Chondrocyte (in vitro differentiated cells): ENCODE measurements at regions not wholly inside any gene's neighbourhood (a gene's known extent, or its start where the extent isn't known, plus 50 kb on each side); places are given as distances from the start of the nearest gene placed in this dataset.

ENCODE experiments used
- DNase-seq: peaks from one replicate; pipeline ENCODE4 v3.0.0; 2021; ENCODE audit warnings: mixed read lengths, low spot score
- H3K27ac Mint-ChIP-seq: one replicate; pipeline ENCODE4 v1.8.0; 2021; ENCODE audit warnings: mild to moderate bottlenecking, moderate library complexity, mixed read lengths; ENCODE audit not compliant: unreplicated experiment
- H3K27me3 Mint-ChIP-seq: 2 replicates; pipeline ENCODE4 v1.8.0; 2021; ENCODE audit warnings: low read depth, mixed read lengths
- H3K36me3 Mint-ChIP-seq: 2 replicates; pipeline ENCODE4 v1.8.0; 2021; ENCODE audit warnings: low read depth, mixed read lengths
- H3K4me1 Mint-ChIP-seq: 2 replicates; pipeline ENCODE4 v1.8.0; 2021; ENCODE audit warnings: low read depth, mild to moderate bottlenecking, mixed read lengths
- H3K4me3 Mint-ChIP-seq: one replicate; pipeline ENCODE4 v1.8.0; 2021; ENCODE audit warnings: mild to moderate bottlenecking, moderate library complexity, mixed read lengths; ENCODE audit not compliant: unreplicated experiment
- H3K9me3 Mint-ChIP-seq: 2 replicates; pipeline ENCODE4 v1.8.0; 2021; ENCODE audit warnings: low read depth, mixed read lengths
- TF ChIP-seq, protein P1 (sequence below): fragments of 200-600 bp; sonication (generic); IDR thresholded peaks from 2 replicates; pipeline ENCODE4 v1.5.0; 2021; ENCODE audit warnings: antibody characterized with exemption, mild to moderate bottlenecking, moderate library complexity

DNA sequence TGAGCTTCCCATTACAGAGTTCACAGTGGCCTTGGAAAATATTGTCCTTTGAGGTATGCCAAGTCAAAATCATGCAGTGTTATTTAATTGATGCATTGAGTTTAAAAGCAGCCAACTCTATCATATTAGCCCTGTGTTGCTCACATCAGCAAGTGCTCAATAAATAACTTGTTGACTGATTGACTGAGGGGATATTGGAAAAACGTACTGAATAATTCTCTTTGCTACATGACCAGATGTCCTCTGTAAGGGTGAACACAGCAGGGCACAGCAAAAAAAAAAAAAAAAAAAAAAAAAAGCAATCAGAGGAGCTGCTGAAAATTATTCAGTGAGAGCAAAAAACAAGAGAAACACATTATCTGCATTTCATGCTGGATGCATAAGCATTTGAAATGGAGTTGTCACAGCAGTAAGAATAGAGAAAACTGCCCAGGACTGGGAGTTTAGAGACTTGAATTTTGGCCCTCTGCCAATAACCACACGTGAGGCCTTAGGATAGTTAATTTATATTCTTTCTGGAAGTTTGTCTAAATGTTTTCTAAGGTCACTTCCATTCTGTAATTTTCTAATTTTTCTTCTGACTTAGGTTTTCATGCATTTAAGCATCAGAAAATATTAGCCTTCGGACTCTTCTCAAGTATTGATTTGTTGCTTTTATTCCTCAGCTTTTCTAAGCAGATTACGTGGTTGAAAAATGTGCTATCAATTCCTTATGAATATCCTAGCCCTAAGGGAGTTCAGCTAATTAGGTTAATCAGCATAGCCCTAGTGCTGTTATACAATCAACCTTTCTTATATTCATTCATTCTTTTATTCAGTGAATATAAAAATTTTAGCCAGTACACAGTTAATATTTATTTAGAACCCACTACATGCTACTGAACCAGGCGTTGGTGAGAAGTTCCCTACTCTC is 246.8 kb upstream of the STXBP5 start:
- TF ChIP-seq, protein P1, sequence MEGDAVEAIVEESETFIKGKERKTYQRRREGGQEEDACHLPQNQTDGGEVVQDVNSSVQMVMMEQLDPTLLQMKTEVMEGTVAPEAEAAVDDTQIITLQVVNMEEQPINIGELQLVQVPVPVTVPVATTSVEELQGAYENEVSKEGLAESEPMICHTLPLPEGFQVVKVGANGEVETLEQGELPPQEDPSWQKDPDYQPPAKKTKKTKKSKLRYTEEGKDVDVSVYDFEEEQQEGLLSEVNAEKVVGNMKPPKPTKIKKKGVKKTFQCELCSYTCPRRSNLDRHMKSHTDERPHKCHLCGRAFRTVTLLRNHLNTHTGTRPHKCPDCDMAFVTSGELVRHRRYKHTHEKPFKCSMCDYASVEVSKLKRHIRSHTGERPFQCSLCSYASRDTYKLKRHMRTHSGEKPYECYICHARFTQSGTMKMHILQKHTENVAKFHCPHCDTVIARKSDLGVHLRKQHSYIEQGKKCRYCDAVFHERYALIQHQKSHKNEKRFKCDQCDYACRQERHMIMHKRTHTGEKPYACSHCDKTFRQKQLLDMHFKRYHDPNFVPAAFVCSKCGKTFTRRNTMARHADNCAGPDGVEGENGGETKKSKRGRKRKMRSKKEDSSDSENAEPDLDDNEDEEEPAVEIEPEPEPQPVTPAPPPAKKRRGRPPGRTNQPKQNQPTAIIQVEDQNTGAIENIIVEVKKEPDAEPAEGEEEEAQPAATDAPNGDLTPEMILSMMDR = no peak
- no peaks in the 10 kb centered on the region for H3K9me3 Mint-ChIP-seq
- no peaks in the 10 kb centered on the region for H3K27me3 Mint-ChIP-seq
- DNase-seq = no peak
- no peak overlapping the region for H3K27ac Mint-ChIP-seq
- no peaks in the 10 kb centered on the region for H3K4me1 Mint-ChIP-seq
- H3K4me3 Mint-ChIP-seq = no peak overlapping the region
- no peaks in the 10 kb centered on the region for H3K36me3 Mint-ChIP-seq

DNA sequence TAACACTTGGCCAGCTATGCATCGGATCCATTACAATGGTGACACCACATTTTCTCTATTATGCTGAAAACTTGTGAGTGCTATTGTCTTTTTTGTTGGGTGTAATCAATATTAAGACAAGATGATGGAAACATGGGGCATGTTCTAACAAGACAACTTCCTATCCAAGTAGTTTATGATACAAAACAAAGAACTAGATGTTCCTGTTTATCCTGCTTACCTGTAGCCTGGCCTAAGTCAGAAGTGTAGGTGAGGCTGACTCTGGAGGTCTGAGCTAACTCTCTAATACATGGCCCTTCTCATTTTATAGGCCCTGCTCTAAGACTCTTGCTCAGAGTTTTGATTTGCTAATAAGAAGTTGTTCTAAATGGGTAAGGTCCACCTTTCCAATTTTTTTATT is 242.4 kb upstream of the STXBP5 start:
- H3K27ac Mint-ChIP-seq = no peak overlapping the region
- H3K36me3 Mint-ChIP-seq = peaks cover 4% of the 10 kb centered on the region
- H3K4me1 Mint-ChIP-seq = no peaks in the 10 kb centered on the region
- H3K27me3 Mint-ChIP-seq = no peaks in the 10 kb centered on the region
- TF ChIP-seq, protein P1 = no peak
- no peak overlapping the region for H3K4me3 Mint-ChIP-seq
- peaks cover 9% of the 10 kb centered on the region for H3K9me3 Mint-ChIP-seq
- DNase-seq = no peak

GRCh38 chr6:146962329-146962728 is 241.9 kb upstream of the STXBP5 start:
- no peak overlapping the region for H3K4me3 Mint-ChIP-seq
- no peak for DNase-seq
- H3K27ac Mint-ChIP-seq = no peak overlapping the region
- H3K36me3 Mint-ChIP-seq = peaks cover 4% of the 10 kb centered on the region
- no peaks in the 10 kb centered on the region for H3K27me3 Mint-ChIP-seq
- H3K4me1 Mint-ChIP-seq = peaks cover 3% of the 10 kb centered on the region
- H3K9me3 Mint-ChIP-seq = peaks cover 9% of the 10 kb centered on the region
- TF ChIP-seq, protein P1 = no peak

DNA sequence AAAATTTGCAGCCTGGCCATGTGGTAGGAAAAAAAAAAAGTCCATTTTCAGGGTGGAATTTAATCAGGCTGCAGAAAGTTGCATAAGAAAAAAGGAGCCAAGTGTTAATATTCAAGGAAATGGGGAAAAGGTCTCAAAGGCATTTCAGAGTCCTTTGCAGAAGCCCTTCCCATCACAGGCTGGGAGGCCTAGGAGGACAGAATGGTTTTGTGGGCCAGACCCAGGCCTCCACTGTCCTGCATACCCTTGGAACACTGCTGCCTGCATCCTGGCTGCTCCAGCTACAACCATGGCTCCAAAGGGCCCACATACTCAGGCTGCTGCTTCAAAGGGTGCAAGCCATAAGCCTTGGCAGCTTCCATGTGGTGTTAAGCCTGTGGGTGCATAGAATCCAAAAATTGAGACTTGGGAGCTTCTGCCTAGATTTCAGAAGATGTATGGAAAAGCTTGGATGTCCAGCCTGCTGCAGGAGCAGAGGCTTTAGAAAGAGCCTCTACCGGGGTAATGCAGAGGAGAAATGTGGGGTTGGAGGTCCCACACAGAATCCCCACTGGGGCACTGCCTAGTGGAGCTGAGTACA is 239.0 kb upstream of the STXBP5 start:
- DNase-seq = no peak
- H3K36me3 Mint-ChIP-seq = peaks cover 4% of the 10 kb centered on the region
- TF ChIP-seq, protein P1 = no peak
- peaks cover 18% of the 10 kb centered on the region for H3K4me1 Mint-ChIP-seq
- no peaks in the 10 kb centered on the region for H3K27me3 Mint-ChIP-seq
- no peak overlapping the region for H3K27ac Mint-ChIP-seq
- peaks cover 9% of the 10 kb centered on the region for H3K9me3 Mint-ChIP-seq
- no peak overlapping the region for H3K4me3 Mint-ChIP-seq

- Mint-ChIP-seq H3K4me1 (peaks cover 18% of the 10 kb centered on the region), H3K27ac (peak overlapping the region; percentile 29)
Observed at GRCh38 chr6:146968041-146968760, 236.0 kb upstream of the STXBP5 start.

More at GRCh38 chr6:146968041-146968760, 236.0 kb upstream of the STXBP5 start:
- no peak for DNase-seq
- Mint-ChIP-seq H3K9me3 (peaks cover 9% of the 10 kb centered on the region), H3K4me3 (no peak overlapping the region), H3K27me3 (no peaks in the 10 kb centered on the region), H3K36me3 (peaks cover 4% of the 10 kb centered on the region)
- TF ChIP-seq, protein P1 = no peak
